GM10248 (cell line): ENCODE measurements at regions not wholly inside any gene's neighbourhood (a gene's known extent, or its start where the extent isn't known, plus 50 kb on each side); places are given as distances from the start of the nearest gene placed in this dataset.

Source experiments
- CTCF ChIA-PET: fragments of 300-600 bp; sonication (Branson Sonifier 250); formaldehyde crosslinking; extraction: SDS; loops from one replicate; lab custom pipeline; 2021; ENCODE audit warnings: antibody characterized with exemption; lab: Yijun Ruan, JAX
- POLR2A ChIA-PET: fragments of 350-650 bp; sonication (Branson Sonifier 250); formaldehyde crosslinking; extraction: SDS; loops from one replicate; lab custom pipeline; 2020; ENCODE audit warnings: antibody characterized with exemption; lab: Yijun Ruan, JAX
- DNase-seq: peaks from one replicate; pipeline ENCODE4 v3.0.0; 2012; ENCODE audit errors: extremely low spot score
- TF ChIP-seq, protein P1 (sequence below): IDR thresholded peaks from 2 replicates; pipeline ENCODE4 v1.5.1; 2012; ENCODE audit warnings: mild to moderate bottlenecking, low read depth; ENCODE audit errors: extremely low read depth, missing control alignments, control extremely low read depth

GRCh38 chr2:12325806-12326205 lies 390.9 kb upstream of the TRIB2 start:
- DNase-seq, result no peak
- ChIA-PET CTCF (interaction anchor here (1.3 kb wide), 1 partner anchor 9 kb away, joined by 4 read pairs; no protein-coding TSS in a partner anchor), POLR2A (no interaction called here)
- TF ChIP-seq, protein P1, sequence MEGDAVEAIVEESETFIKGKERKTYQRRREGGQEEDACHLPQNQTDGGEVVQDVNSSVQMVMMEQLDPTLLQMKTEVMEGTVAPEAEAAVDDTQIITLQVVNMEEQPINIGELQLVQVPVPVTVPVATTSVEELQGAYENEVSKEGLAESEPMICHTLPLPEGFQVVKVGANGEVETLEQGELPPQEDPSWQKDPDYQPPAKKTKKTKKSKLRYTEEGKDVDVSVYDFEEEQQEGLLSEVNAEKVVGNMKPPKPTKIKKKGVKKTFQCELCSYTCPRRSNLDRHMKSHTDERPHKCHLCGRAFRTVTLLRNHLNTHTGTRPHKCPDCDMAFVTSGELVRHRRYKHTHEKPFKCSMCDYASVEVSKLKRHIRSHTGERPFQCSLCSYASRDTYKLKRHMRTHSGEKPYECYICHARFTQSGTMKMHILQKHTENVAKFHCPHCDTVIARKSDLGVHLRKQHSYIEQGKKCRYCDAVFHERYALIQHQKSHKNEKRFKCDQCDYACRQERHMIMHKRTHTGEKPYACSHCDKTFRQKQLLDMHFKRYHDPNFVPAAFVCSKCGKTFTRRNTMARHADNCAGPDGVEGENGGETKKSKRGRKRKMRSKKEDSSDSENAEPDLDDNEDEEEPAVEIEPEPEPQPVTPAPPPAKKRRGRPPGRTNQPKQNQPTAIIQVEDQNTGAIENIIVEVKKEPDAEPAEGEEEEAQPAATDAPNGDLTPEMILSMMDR, result no peak

- POLR2A ChIA-PET, result no interaction called here
- TF ChIP-seq, protein P1, result peak; percentile 32
- CTCF ChIA-PET, result interaction anchor here (1.2 to 1.3 kb wide), 2 partner anchors 8 to 159 kb away, joined by 3 to 4 read pairs; no protein-coding TSS in a partner anchor
- peak; percentile 18 for DNase-seq
Measured at GRCh38 chr2:12326449-12327190, 390.1 kb upstream of the TRIB2 start.

- TF ChIP-seq, protein P1, result no peak
- ChIA-PET CTCF (interaction anchor here (1.9 kb wide), 1 partner anchor 8 kb away, joined by 5 read pairs; no protein-coding TSS in a partner anchor), POLR2A (no interaction called here)
- no peak for DNase-seq
Measured at GRCh38 chr2:12330916-12331315, 385.8 kb upstream of the TRIB2 start.

GRCh38 chr2:12331698-12332097 lies 385.0 kb upstream of the TRIB2 start:
- DNase-seq, result no peak
- TF ChIP-seq, protein P1, result no peak
- ChIA-PET CTCF (interaction anchor here (1.9 kb wide), 1 partner anchor 8 kb away, joined by 5 read pairs; no protein-coding TSS in a partner anchor), POLR2A (no interaction called here)

GRCh38 chr2:12333293-12333692 lies 383.4 kb upstream of the TRIB2 start:
- CTCF ChIA-PET, result no interaction called here
- no peak for DNase-seq
- POLR2A ChIA-PET, result no interaction called here
- TF ChIP-seq, protein P1, result no peak

DNA sequence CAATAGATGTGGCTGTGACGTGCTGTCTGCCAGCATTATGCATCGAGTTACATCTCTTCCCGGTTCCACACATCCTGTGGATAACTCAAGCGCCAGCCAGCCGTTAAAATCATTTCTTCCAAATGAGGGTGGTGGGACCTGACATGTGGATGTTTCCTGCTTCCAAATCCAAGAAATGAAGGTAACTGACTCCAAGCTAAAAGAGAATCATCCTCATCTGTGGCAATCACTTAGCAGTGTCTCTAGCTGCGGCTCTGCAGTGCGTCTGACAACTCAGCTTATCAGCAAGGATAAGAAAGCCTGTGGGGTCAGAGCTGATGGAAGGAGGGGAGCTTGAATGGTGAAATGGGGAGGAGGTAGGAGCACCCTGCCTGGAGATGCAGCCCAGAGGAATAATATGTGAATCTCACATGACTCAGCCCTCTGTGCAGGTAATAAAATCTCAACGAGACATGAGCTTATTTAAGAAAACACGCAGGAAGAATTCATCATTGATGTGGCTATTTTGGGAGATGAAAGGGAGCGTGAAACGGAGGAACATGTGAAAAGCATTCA lies 382.2 kb upstream of the TRIB2 start:
- TF ChIP-seq, protein P1, result no peak
- DNase-seq, result no peak
- POLR2A ChIA-PET, result no interaction called here
- CTCF ChIA-PET, result interaction anchor here (1.2 to 1.7 kb wide), 2 partner anchors 8 to 15 kb away, joined by 3 to 4 read pairs; no protein-coding TSS in a partner anchor
